Kidney (tissue), 13 donors: ENCODE measurements at regions not wholly inside any gene's neighbourhood (a gene's known extent, or its start where the extent isn't known, plus 50 kb on each side); places are given as distances from the start of the nearest gene placed in this dataset.

Experiments used
- DNase-seq, 5 donors: peaks; one replicate each; pipeline ENCODE4 v3.0.0-alpha.2; 2013 to 2020
- FAIRE-seq: peaks from 2 replicates; lab custom pipeline; 2012; peaks lifted over from hg19 to GRCh38; lab: Jason Lieb, UNC
- H3K27ac ChIP-seq, 2 donors: one replicate each; pipeline ENCODE4 v1.7.0; 2013; ENCODE audit warnings: low read depth in 2 of 2, low read length in 2 of 2, inconsistent platforms in 1 of 2
- H3K27me3 ChIP-seq: one replicate; pipeline ENCODE4 v1.7.1; 2013; ENCODE audit warnings: low read length, inconsistent platforms; ENCODE audit not compliant: control insufficient read depth, insufficient read depth
- H3K36me3 ChIP-seq, 3 donors: one replicate each; pipeline versions ENCODE4 v1.7.0 to v1.7.1; 2013; ENCODE audit warnings: low read length in 3 of 3, control low read depth in 1 of 3, inconsistent platforms in 1 of 3; ENCODE audit not compliant: insufficient read depth in 3 of 3, control insufficient read depth in 2 of 3
- H3K4me1 ChIP-seq, 3 donors: one replicate each; pipeline versions ENCODE4 v1.7.0 to v1.7.1; 2013; ENCODE audit warnings: low read length in 3 of 3, inconsistent platforms in 1 of 3, low read depth in 1 of 3; ENCODE audit not compliant: control insufficient read depth in 2 of 3, insufficient read depth in 2 of 3
- H3K4me3 ChIP-seq, 3 donors: one replicate each; pipeline versions ENCODE4 v1.7.0 to v1.8.1; 2013; ENCODE audit warnings: low read length in 3 of 3, control low read depth in 1 of 3, inconsistent platforms in 1 of 3
- H3K9ac ChIP-seq, 3 donors: one replicate each; pipeline versions ENCODE4 v1.7.0 to v1.7.1; 2013; ENCODE audit warnings: low read length in 3 of 3, control low read depth in 1 of 3, inconsistent platforms in 1 of 3
- H3K9me3 ChIP-seq, 3 donors: one replicate each; pipeline versions ENCODE4 v1.7.0 to v1.7.1; 2013; ENCODE audit warnings: low read length in 3 of 3, control low read depth in 1 of 3, inconsistent platforms in 1 of 3; ENCODE audit not compliant: control insufficient read depth in 2 of 3, insufficient read depth in 1 of 3
- intact Hi-C: fragments of 100-400 bp; cut with DNase I; formaldehyde crosslinking; loops from one replicate; pipeline ENCODE4 v1.11.1; 2022
- TF ChIP-seq, protein P1 (sequence below): IDR thresholded peaks from 3 replicates; pipeline ENCODE4 v1.5.1; 2012; ENCODE audit warnings: mild to moderate bottlenecking, moderate library complexity, borderline replicate concordance; ENCODE audit not compliant: insufficient read depth; ENCODE audit errors: extremely low read depth
- donor health status: control.
- donor health status: control.
- donor health status: control.
- donor health status: control.
- donor health status: control.
- donor health status: DM: yes; HTN: yes; CAD: no.
- donor health status: Normal renal cell carcinoma (clear cell type).

- DNase-seq (no peak), FAIRE-seq (no peak)
- H3K27ac ChIP-seq, result no peak overlapping the region
- no peaks in the 10 kb centered on the region for H3K9me3 ChIP-seq
- intact Hi-C loops, result no loop called here
- H3K9ac ChIP-seq, result no peak overlapping the region
- TF ChIP-seq, protein P1, sequence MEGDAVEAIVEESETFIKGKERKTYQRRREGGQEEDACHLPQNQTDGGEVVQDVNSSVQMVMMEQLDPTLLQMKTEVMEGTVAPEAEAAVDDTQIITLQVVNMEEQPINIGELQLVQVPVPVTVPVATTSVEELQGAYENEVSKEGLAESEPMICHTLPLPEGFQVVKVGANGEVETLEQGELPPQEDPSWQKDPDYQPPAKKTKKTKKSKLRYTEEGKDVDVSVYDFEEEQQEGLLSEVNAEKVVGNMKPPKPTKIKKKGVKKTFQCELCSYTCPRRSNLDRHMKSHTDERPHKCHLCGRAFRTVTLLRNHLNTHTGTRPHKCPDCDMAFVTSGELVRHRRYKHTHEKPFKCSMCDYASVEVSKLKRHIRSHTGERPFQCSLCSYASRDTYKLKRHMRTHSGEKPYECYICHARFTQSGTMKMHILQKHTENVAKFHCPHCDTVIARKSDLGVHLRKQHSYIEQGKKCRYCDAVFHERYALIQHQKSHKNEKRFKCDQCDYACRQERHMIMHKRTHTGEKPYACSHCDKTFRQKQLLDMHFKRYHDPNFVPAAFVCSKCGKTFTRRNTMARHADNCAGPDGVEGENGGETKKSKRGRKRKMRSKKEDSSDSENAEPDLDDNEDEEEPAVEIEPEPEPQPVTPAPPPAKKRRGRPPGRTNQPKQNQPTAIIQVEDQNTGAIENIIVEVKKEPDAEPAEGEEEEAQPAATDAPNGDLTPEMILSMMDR, result no peak
- H3K27me3 ChIP-seq, result no peaks in the 10 kb centered on the region
- no peaks in the 10 kb centered on the region for H3K4me1 ChIP-seq
- H3K4me3 ChIP-seq, result no peak overlapping the region
- no peaks in the 10 kb centered on the region for H3K36me3 ChIP-seq
Observed at GRCh38 chr12:20206410-20206809, 161.9 kb upstream of the PDE3A start.

DNA sequence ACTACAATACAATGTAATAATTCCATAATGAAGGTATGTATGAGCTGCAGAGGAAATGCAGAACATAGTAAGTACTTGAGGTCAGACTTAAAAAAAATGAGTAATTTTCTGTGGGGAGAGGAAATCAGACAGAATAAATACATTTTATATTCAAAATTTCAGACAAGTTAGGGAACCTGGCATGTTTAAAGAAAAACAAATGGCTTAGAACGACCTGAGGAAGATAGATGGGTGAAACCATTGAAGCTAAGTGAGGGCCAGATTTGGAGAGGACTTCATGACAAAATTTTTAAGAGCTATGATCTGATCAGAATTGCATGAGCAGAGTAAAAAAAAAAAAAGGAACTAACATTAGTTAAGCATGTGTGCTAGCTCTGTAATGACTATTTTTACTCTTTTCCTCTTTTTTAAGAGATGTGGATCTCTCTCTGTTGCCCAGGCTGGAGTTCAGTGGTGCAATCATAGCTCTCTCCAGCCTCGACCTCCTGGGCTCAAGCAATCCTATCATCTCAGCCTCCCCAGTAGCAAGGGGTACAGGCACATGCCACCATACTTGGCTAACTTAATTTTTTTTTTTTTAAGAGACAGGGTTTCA is 157.6 kb upstream of the PDE3A start:
- H3K27me3 ChIP-seq, result no peaks in the 10 kb centered on the region
- no peak for FAIRE-seq
- H3K9me3 ChIP-seq, result no peaks in the 10 kb centered on the region
- no peak overlapping the region for H3K27ac ChIP-seq
- peaks cover 0 to 2% (median 0%) of the 10 kb centered on the region in 3 donors for H3K4me1 ChIP-seq
- intact Hi-C loops, result no loop called here
- H3K9ac ChIP-seq, result no peak overlapping the region
- TF ChIP-seq, protein P1, result no peak
- H3K4me3 ChIP-seq, result no peak overlapping the region
- no peak for DNase-seq
- H3K36me3 ChIP-seq, result no peaks in the 10 kb centered on the region

DNA sequence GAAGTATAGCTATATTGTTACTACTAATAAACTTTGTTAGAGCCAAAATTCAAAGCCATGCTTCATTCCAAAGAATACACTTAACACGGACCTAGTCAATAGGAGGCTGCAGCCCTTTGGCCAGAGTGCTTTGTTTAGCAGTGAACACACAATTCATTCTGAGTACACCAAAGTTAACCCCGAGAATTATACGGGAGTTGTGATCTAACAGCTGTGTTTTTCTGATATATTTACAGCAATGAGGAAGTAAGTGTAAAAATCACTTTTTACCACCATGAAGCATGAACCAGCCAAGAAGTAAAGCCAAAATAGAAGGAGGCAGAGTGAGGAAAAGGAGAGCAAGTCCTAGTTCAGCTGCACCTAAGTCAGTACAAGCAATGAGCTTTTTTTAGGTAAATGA is 156.8 kb upstream of the PDE3A start:
- TF ChIP-seq, protein P1, result no peak
- H3K9me3 ChIP-seq, result no peaks in the 10 kb centered on the region
- no peak overlapping the region for H3K9ac ChIP-seq
- intact Hi-C loops, result no loop called here
- peak overlapping the region in 1 of 2 donors; percentile 8 for H3K27ac ChIP-seq
- H3K4me3 ChIP-seq, result no peak overlapping the region
- peaks cover 0 to 2% (median 0%) of the 10 kb centered on the region in 3 donors for H3K4me1 ChIP-seq
- FAIRE-seq (no peak), DNase-seq (peak in 1 of 5 donors; percentile 48)
- no peaks in the 10 kb centered on the region for H3K36me3 ChIP-seq
- H3K27me3 ChIP-seq, result no peaks in the 10 kb centered on the region

GRCh38 chr12:20211981-20212421 is 156.3 kb upstream of the PDE3A start:
- Histone ChIP-seq H3K27me3 (no peaks in the 10 kb centered on the region), H3K9ac (no peak overlapping the region), H3K27ac (peak overlapping the region in 1 of 2 donors; percentile 8), H3K36me3 (no peaks in the 10 kb centered on the region), H3K9me3 (no peaks in the 10 kb centered on the region), H3K4me1 (peaks cover 0 to 2% (median 0%) of the 10 kb centered on the region in 3 donors), H3K4me3 (no peak overlapping the region)
- TF ChIP-seq, protein P1, result no peak
- intact Hi-C loops, result no loop called here
- DNase-seq (no peak), FAIRE-seq (no peak)
